H1 (cell line): ENCODE measurements at regions not wholly inside any gene's neighbourhood (a gene's known extent, or its start where the extent isn't known, plus 50 kb on each side); places are given as distances from the start of the nearest gene placed in this dataset.

ENCODE experiments used
- CTCF ChIA-PET: fragments of 300-600 bp; sonication (Branson Sonifier 250); formaldehyde crosslinking; loops from one replicate; lab custom pipeline; 2021; ENCODE audit not compliant: partially characterized antibody; lab: Charles Lee
- POLR2A ChIA-PET: fragments of 300-600 bp; sonication (Branson Sonifier 250); formaldehyde crosslinking; loops from one replicate; lab custom pipeline; 2021; ENCODE audit warnings: inconsistent platforms; ENCODE audit not compliant: partially characterized antibody; lab: Charles Lee
- DNase-seq, 2 experiments: peaks; one replicate each; pipeline versions ENCODE4 v3.0.0 to v3.0.0-alpha.2; 2010 to 2022; ENCODE audit warnings: low spot score in 2 of 2, low read depth in 1 of 2, mixed read lengths in 1 of 2
- FAIRE-seq: peaks from 2 replicates; lab custom pipeline; 2011; peaks lifted over from hg19 to GRCh38; lab: Jason Lieb, UNC
- H2AFZ ChIP-seq: 2 replicates; pipeline ENCODE4 v1.8.1; 2012; ENCODE audit warnings: low read length, inconsistent platforms
- H2AK5ac ChIP-seq: 2 replicates; pipeline ENCODE4 v1.6.1; 2013; ENCODE audit warnings: low read depth, low read length
- H2BK120ac ChIP-seq: replicated peaks from 2 replicates; pipeline ENCODE3; 2013; ENCODE audit warnings: low read depth, low read length, inconsistent platforms
- H2BK12ac ChIP-seq: 2 replicates; pipeline ENCODE4 v1.6.1; 2013; ENCODE audit warnings: low read depth, low read length
- H2BK15ac ChIP-seq: 2 replicates; pipeline ENCODE4 v1.6.1; 2013; ENCODE audit warnings: low read length
- H2BK20ac ChIP-seq: 2 replicates; pipeline ENCODE4 v1.6.1; 2013; ENCODE audit warnings: low read length
- H2BK5ac ChIP-seq: 2 replicates; pipeline ENCODE4 v1.6.1; 2013; ENCODE audit warnings: low read depth, low read length
- H3K14ac ChIP-seq: 2 replicates; pipeline ENCODE4 v1.6.1; 2013; ENCODE audit warnings: inconsistent platforms; ENCODE audit not compliant: insufficient read length
- H3K18ac ChIP-seq: 2 replicates; pipeline ENCODE4 v1.6.1; 2013; ENCODE audit warnings: low read length; ENCODE audit errors: extremely low read depth
- H3K23ac ChIP-seq: 2 replicates; pipeline ENCODE4 v1.6.1; 2013; ENCODE audit warnings: inconsistent platforms; ENCODE audit not compliant: insufficient read length
- H3K23me2 ChIP-seq: 2 replicates; pipeline ENCODE4 v1.6.1; 2013; ENCODE audit warnings: low read depth, low read length
- H3K27ac ChIP-seq: 2 replicates; pipeline ENCODE4 v1.6.1; 2011; ENCODE audit warnings: low read depth, low read length, inconsistent platforms
- H3K27me3 ChIP-seq, 4 experiments: replicated peaks in 1 of 4; 1 replicate in 1 of 4; 2 replicates in 3 of 4; pipeline versions ENCODE4 v1.6.1 to v1.8.1; 2011 to 2013; ENCODE audit warnings: low read length in 3 of 4, mild to moderate bottlenecking in 3 of 4, inconsistent platforms in 2 of 4, mixed read lengths in 2 of 4, moderate library complexity in 1 of 4; ENCODE audit not compliant: control insufficient read depth in 3 of 4, insufficient read depth in 3 of 4; ENCODE audit errors: extremely low read depth in 1 of 4
- H3K36me3 ChIP-seq, 4 experiments: 2 replicates each; pipeline versions ENCODE4 v1.6.1 to v1.8.1; 2011 to 2013; ENCODE audit warnings: mild to moderate bottlenecking in 4 of 4, low read length in 3 of 4, moderate library complexity in 2 of 4, control low read depth in 1 of 4, inconsistent platforms in 1 of 4; ENCODE audit not compliant: insufficient read depth in 4 of 4, control insufficient read depth in 2 of 4
- H3K4ac ChIP-seq: replicated peaks from 2 replicates; pipeline ENCODE3; 2013; ENCODE audit warnings: low read length, low read depth, mixed read lengths, inconsistent platforms; ENCODE audit not compliant: insufficient read length
- H3K4me1 ChIP-seq, 4 experiments: replicated peaks in 1 of 4; 1 replicate in 1 of 4; 2 replicates in 3 of 4; pipeline versions ENCODE4 v1.6.1 to v1.8.1; 2011 to 2013; ENCODE audit warnings: low read length in 3 of 4, inconsistent platforms in 2 of 4, mixed read lengths in 1 of 4; ENCODE audit not compliant: insufficient read depth in 4 of 4, control insufficient read depth in 3 of 4
- H3K4me2 ChIP-seq, 2 experiments: 2 replicates each; pipeline versions ENCODE4 v1.6.1 to v1.8.1; 2011 to 2013; ENCODE audit warnings: low read depth in 2 of 2, low read length in 2 of 2, control low read depth in 1 of 2, inconsistent platforms in 1 of 2, mild to moderate bottlenecking in 1 of 2; ENCODE audit not compliant: insufficient read depth in 1 of 2
- H3K4me3 ChIP-seq, 4 experiments: fragments of 200-600, 300-600 bp in 1 of 4; sonication (generic), shearing (Covaris generic), sonication (Bioruptor Twin) in 1 of 4; 2 replicates each; pipeline versions ENCODE4 v1.5.1 to v1.8.1; 2011 to 2016; ENCODE audit warnings: low read length in 4 of 4, low read depth in 3 of 4, control low read depth in 2 of 4, inconsistent platforms in 2 of 4, mild to moderate bottlenecking in 2 of 4, mixed read lengths in 1 of 4, moderate library complexity in 1 of 4; ENCODE audit not compliant: insufficient read depth in 2 of 4; ENCODE audit errors: extremely low read depth in 1 of 4
- H3K56ac ChIP-seq: replicated peaks from 2 replicates; pipeline ENCODE3; 2013; ENCODE audit warnings: low read depth, mild to moderate bottlenecking, mixed read lengths, low read length, inconsistent platforms; ENCODE audit not compliant: insufficient read length
- H3K79me1 ChIP-seq: 2 replicates; pipeline ENCODE4 v1.6.1; 2013; ENCODE audit warnings: low read depth, low read length, control low read depth
- H3K79me2 ChIP-seq, 2 experiments: 2 replicates each; pipeline versions ENCODE4 v1.6.1 to v1.8.1; 2012 to 2013; ENCODE audit warnings: low read length in 2 of 2, mild to moderate bottlenecking in 2 of 2, inconsistent platforms in 1 of 2; ENCODE audit not compliant: insufficient read depth in 2 of 2, control insufficient read depth in 1 of 2
- H3K9ac ChIP-seq, 4 experiments: replicated peaks in 1 of 4; 1 replicate in 1 of 4; 2 replicates in 3 of 4; pipeline versions ENCODE4 v1.6.1 to v1.8.1; 2011 to 2013; ENCODE audit warnings: low read depth in 3 of 4, low read length in 3 of 4, control low read depth in 2 of 4, mild to moderate bottlenecking in 2 of 4, moderate library complexity in 2 of 4, inconsistent platforms in 1 of 4; ENCODE audit errors: extremely low read depth in 1 of 4
- H3K9me3 ChIP-seq, 2 experiments: 2 replicates each; pipeline versions ENCODE4 v1.6.1 to v1.8.1; 2012 to 2013; ENCODE audit warnings: mild to moderate bottlenecking in 2 of 2, moderate library complexity in 2 of 2, control low read depth in 1 of 2, inconsistent platforms in 1 of 2, low read depth in 1 of 2, low read length in 1 of 2, mixed read lengths in 1 of 2; ENCODE audit not compliant: insufficient read depth in 2 of 2
- H4K20me1 ChIP-seq, 2 experiments: replicated peaks in 1 of 2; 2 replicates each; pipeline versions ENCODE3 to v1.8.1; 2011 to 2013; ENCODE audit warnings: inconsistent platforms in 2 of 2, low read length in 2 of 2, mild to moderate bottlenecking in 1 of 2; ENCODE audit not compliant: insufficient read depth in 2 of 2, control insufficient read depth in 1 of 2
- H4K5ac ChIP-seq: 2 replicates; pipeline ENCODE4 v1.6.1; 2013; ENCODE audit warnings: low read length, low read depth, mixed read lengths, inconsistent platforms; ENCODE audit not compliant: insufficient read length
- H4K8ac ChIP-seq: 2 replicates; pipeline ENCODE4 v1.8.0; 2013; ENCODE audit warnings: mild to moderate bottlenecking, moderate library complexity, low read length, inconsistent platforms; ENCODE audit not compliant: insufficient read depth; ENCODE audit errors: extremely low read depth
- H4K91ac ChIP-seq: replicated peaks from 2 replicates; pipeline ENCODE3; 2013; ENCODE audit warnings: low read length, mixed read lengths, inconsistent platforms; ENCODE audit not compliant: insufficient read length
- CREB1 ChIP-seq: IDR thresholded peaks from 2 replicates; pipeline ENCODE4 v1.6.1; 2012; ENCODE audit warnings: inconsistent platforms
- EZH2 ChIP-seq: fragments of 200-600 bp; sonication (generic); IDR thresholded peaks from 2 replicates; pipeline ENCODE4 v1.7.1; 2012; ENCODE audit warnings: low read depth, mild to moderate bottlenecking, moderate library complexity, low read length, inconsistent platforms; ENCODE audit not compliant: severe bottlenecking
- GTF2F1 ChIP-seq: IDR thresholded peaks from 2 replicates; pipeline ENCODE4 v1.6.1; 2012; ENCODE audit warnings: low read depth, low read length, improper control_type of control experiment, borderline replicate concordance
- HDAC2 ChIP-seq, 2 experiments: fragments of 300-600 bp in 1 of 2; sonication (generic) in 1 of 2; IDR thresholded peaks; 2 replicates each; pipeline ENCODE4 v1.6.1; 2011 to 2012; ENCODE audit warnings: low read depth in 2 of 2, low read length in 2 of 2, mild to moderate bottlenecking in 2 of 2, moderate library complexity in 2 of 2, borderline replicate concordance in 1 of 2, inconsistent platforms in 1 of 2
- HDAC6 ChIP-seq: IDR thresholded peaks from one replicate; pipeline ENCODE4 v1.7.1; 2012; ENCODE audit warnings: low read depth, mild to moderate bottlenecking, inconsistent platforms, low read length, moderate library complexity
- MAFK ChIP-seq: IDR thresholded peaks from 2 replicates; pipeline ENCODE4 v1.6.1; 2012; ENCODE audit warnings: low read depth, mild to moderate bottlenecking, improper control_type of control experiment, low read length
- NANOG ChIP-seq: IDR thresholded peaks from 2 replicates; pipeline ENCODE4 v1.6.1; 2011; ENCODE audit warnings: low read length, low read depth, mild to moderate bottlenecking, inconsistent platforms; ENCODE audit not compliant: insufficient read depth, poor library complexity, severe bottlenecking
- NRF1 ChIP-seq: IDR thresholded peaks from 2 replicates; pipeline ENCODE4 v1.6.1; 2011; ENCODE audit warnings: mild to moderate bottlenecking, low read depth, low read length, improper control_type of control experiment
- POLR2A ChIP-seq, 2 experiments: IDR thresholded peaks; 1 replicate in 1 of 2; 2 replicates in 1 of 2; pipeline ENCODE4 v1.6.1; 2011; ENCODE audit warnings: low read depth in 2 of 2, low read length in 2 of 2, mild to moderate bottlenecking in 2 of 2; ENCODE audit errors: control extremely low read depth in 1 of 2
- POLR2AphosphoS5 ChIP-seq: IDR thresholded peaks from 2 replicates; pipeline ENCODE4 v1.6.1; 2011; ENCODE audit warnings: low read depth, low read length
- SAP30 ChIP-seq: fragments of 300-600 bp; sonication (generic); IDR thresholded peaks from 2 replicates; pipeline ENCODE4 v1.7.1; 2012; ENCODE audit warnings: low read length, moderate library complexity, mild to moderate bottlenecking, inconsistent platforms; ENCODE audit not compliant: insufficient read depth, insufficient replicate concordance
- TBP ChIP-seq: IDR thresholded peaks from 2 replicates; pipeline ENCODE4 v1.6.1; 2011; ENCODE audit warnings: low read depth, low read length, improper control_type of control experiment
- WGBS, 2 experiments: shearing (Covaris generic) in 1 of 2; methylation state at CpG; one replicate each; pipeline versions ENCODE4 v1.1.6 to v1.1.7; 2013 to 2015; ENCODE audit warnings: low lambda C conversion rate in 2 of 2, mixed read lengths in 2 of 2, inconsistent platforms in 1 of 2, low coverage in 1 of 2, missing lambda C conversion rate in 1 of 2; ENCODE audit not compliant: insufficient replicate concordance in 2 of 2, insufficient coverage in 1 of 2, insufficient read length in 1 of 2; ENCODE audit errors: extremely low coverage in 1 of 2, missing lambda C conversion rate in 1 of 2; 5-methylcytosine and 5-hydroxymethylcytosine counted together
- TF ChIP-seq, protein P1 (sequence below): IDR thresholded peaks from 2 replicates; pipeline ENCODE4 v1.6.1; 2012; ENCODE audit warnings: low read length, inconsistent platforms

DNA sequence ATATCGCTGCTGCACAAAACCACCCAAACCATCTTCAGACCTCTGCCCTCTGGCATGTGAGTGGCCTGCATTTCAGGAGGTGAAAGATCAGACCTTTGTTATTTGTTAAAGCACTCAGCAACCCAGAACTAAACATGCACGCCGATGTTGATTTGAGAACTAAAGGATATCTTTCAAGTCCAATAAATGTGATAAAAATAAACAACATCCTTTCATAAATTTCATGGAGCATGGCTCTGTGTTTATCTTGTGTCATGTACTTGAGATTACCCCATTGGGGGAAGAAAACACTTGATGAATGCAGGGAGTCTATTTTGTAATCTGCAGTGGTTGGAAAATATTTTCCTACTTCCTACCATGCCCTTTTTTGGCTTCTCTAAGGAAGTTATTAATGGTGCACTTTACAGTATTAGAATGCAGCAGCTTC is 70.8 kb upstream of the GATA6 start:
- no peak overlapping the region for H3K18ac ChIP-seq
- CTCF ChIA-PET, result interaction anchor here (0.6 to 3.6 kb wide), 2 partner anchors 10 to 408 kb away, joined by 3 to 17 read pairs; no protein-coding TSS in a partner anchor
- TF ChIP-seq, protein P1, sequence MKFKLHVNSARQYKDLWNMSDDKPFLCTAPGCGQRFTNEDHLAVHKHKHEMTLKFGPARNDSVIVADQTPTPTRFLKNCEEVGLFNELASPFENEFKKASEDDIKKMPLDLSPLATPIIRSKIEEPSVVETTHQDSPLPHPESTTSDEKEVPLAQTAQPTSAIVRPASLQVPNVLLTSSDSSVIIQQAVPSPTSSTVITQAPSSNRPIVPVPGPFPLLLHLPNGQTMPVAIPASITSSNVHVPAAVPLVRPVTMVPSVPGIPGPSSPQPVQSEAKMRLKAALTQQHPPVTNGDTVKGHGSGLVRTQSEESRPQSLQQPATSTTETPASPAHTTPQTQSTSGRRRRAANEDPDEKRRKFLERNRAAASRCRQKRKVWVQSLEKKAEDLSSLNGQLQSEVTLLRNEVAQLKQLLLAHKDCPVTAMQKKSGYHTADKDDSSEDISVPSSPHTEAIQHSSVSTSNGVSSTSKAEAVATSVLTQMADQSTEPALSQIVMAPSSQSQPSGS, result no peak
- TF ChIP-seq NRF1, result no peak
- TF ChIP-seq TBP, result no peak
- no peak for TF ChIP-seq GTF2F1
- no peak for TF ChIP-seq POLR2A (IDR thresholded peaks at IDR 0.05; ENCODE audit: control extremely low read depth in 1 of 2, low read depth in 2 of 2, low read length in 2 of 2)
- no peak for TF ChIP-seq MAFK
- TF ChIP-seq HDAC2 (IDR thresholded peaks at IDR 0.05; ENCODE audit: borderline replicate concordance in 1 of 2, low read depth in 2 of 2, low read length in 2 of 2), result no peak
- TF ChIP-seq NANOG, result no peak
- TF ChIP-seq POLR2AphosphoS5, result no peak
- TF ChIP-seq EZH2, result no peak
- no peak for TF ChIP-seq CREB1
- TF ChIP-seq HDAC6, result no peak
- no peak for TF ChIP-seq SAP30

More for the DNA sequence above, 70.8 kb upstream of the GATA6 start:
- Histone ChIP-seq H3K56ac (no peak overlapping the region), H2BK5ac (no peak overlapping the region), H3K9me3 (no peaks in the 10 kb centered on the region), H3K4me1 (peaks cover 0 to 2% (median 0%) of the 10 kb centered on the region in 4 experiments; a peak in 2 of 7 replicates), H3K23me2 (no peaks in the 10 kb centered on the region; the same call in 1 of the 2 replicates), H2BK20ac (no peak overlapping the region), H3K23ac (no peak overlapping the region), H2BK12ac (no peak overlapping the region), H4K91ac (no peak overlapping the region), H3K79me2 (no peaks in the 10 kb centered on the region), H3K14ac (no peak overlapping the region), H3K4me2 (no peak overlapping the region), H4K8ac (no peak overlapping the region), H3K4ac (no peak overlapping the region), H2AK5ac (no peak overlapping the region), H3K9ac (no peak overlapping the region), H3K27ac (no peak overlapping the region), H2BK15ac (no peak overlapping the region), H4K5ac (no peak overlapping the region), H3K27me3 (no peaks in the 10 kb centered on the region), H2AFZ (no peak overlapping the region), H3K36me3 (no peaks in the 10 kb centered on the region), H2BK120ac (no peak overlapping the region), H4K20me1 (no peaks in the 10 kb centered on the region), H3K79me1 (no peaks in the 10 kb centered on the region), H3K4me3 (no peak overlapping the region)
- WGBS, 2 experiments, result 66% methylated on average over 3 of the region's 3 CpGs; no CpG with 5 or more reads in 1 of the 2 experiments
- FAIRE-seq (no peak), DNase-seq (no peak)
- POLR2A ChIA-PET, result no interaction called here
